ENCODE measurements at regions not wholly inside any gene's neighbourhood (a gene's known extent, or its start where the extent isn't known, plus 50 kb on each side); places are given as distances from the start of the nearest gene placed in this dataset.
"Not testable (repeated sequence)": the region's sequence is repeated elsewhere in the genome, so short reads cannot be mapped to it uniquely, and the experiment has no call there.

DNA sequence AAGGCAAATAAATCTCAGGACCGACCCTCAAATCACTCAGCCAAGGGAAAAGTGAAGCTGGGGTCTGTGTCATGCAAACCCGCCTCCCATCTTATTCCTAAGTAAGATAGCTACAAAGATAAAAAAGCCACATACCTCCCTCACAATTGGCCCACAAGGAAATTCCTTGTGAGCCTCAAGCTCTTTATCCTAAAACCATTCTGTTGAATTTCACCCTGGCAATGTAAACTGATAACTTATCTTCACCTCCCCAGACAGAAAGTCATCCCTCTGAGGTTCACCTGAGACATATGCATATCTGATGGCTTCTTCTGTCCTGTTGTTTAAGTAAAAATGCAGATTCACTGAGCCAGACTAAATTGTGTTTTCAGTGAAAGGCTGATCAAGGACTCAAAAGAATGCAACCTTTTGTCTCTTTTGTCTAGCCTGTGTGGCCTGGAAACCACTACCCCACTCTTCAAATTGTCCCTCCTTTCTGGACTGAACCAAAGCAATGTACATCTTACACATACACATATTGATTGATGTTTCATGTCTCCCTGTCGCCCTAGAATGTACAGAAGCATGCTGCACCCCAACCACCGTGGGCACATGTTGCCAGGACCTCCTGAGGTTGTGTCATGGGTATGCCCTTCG is 91.3 kb downstream of the MFAP3L start:
- no peak for DNase-seq (ENCODE audit: low read depth)

DNA sequence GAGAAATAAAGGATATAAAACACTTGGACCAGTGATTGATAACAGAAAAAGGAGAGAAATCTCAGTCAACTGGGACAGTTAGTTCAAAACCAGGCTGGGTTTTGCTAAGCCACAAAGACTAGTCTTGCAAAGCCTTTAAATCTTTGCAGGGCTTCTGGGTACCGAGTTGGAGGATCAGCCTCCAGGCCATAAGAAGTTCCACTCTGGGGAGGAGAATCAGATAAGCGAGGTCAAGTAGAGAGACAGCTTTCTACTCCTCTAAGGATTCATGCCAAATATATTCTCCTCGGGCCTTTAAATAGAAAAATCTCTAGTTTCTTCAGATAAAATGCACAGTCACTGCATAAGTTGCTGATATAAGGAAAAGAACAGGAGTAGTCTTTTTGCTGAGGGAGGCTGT is 92.7 kb downstream of the MFAP3L start:
- no peak for DNase-seq (ENCODE audit: low read depth)

DNA sequence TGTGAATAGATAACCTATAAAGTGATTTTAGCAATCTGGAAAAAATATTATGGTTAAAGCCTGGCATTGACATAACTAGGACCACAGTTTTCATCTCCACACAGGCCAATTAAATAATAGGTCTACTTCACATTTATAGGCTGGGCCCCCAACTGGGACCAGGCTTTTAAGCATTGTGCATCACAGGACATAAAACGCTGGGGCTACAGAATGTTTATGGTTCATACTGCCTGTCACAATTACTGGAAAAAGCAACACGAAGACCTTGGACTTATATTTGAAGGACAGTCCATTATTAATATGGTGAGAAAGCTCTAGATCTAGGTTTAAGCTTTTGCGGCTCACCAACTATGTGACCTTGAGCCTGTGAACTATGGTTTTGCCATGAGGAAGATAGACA is 94.2 kb downstream of the MFAP3L start:
- DNase-seq (ENCODE audit: low read depth): no peak

DNA sequence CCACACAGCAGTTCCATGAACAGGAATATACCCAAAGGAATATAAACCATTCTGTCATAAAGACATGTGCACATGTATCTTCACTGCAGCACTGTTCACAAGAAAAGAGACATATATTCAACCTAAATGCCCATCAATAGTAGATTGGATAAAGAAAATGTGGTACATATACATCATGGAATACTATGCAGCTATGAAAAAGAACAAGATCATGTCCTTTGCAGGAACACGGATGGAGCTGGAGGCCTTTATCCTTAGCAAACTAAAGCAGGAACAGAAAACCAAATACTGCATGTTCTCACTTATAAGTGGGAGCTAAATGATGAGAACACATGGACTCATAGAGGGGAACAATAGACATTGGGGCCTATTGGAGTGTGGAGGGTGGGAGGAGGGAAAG is 95.4 kb downstream of the MFAP3L start:
- not testable (repeated sequence) for DNase-seq (ENCODE audit: low read depth)

DNA sequence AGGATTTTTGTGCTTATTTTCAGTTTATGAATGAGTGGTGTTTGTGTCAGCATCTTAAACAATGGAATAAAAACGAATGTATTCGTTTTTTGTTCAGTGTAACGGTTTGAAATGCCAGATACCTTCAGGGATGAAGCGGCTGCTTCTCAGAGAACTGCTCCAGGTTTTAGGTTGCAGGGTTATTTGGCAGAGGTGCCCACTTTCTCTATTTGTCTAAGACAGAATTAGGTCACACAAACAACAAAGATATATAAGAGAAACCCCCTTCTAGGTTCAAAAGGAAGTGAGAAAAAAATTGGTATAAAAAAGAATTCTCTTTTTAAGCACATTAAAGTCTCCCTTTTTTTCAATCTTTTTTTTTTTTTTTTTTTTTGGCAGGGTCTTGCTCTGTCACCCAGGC is 98.9 kb downstream of the MFAP3L start:
- no peak for DNase-seq (ENCODE audit: low read depth)

DNA sequence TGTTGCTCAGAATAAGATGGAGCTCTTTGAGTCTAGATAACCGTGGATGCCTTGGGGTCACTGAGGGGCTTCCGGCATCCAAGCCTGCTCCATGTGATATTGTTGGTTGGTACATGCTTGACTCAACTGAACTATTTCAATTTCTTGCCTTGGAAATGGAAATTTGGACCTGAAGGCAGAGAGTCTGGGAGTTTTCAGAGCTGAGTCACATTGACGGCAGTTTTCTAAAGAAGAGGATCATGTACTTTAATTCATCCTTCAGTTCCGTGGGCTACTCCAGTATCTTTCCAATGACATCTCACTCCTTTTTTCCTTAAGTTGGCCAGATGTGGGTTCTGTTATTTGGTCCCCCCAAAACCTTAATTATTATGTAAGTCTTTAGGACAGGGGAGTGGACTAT is 100.5 kb downstream of the MFAP3L start:
- DNase-seq (ENCODE audit: low read depth): no peak

DNA sequence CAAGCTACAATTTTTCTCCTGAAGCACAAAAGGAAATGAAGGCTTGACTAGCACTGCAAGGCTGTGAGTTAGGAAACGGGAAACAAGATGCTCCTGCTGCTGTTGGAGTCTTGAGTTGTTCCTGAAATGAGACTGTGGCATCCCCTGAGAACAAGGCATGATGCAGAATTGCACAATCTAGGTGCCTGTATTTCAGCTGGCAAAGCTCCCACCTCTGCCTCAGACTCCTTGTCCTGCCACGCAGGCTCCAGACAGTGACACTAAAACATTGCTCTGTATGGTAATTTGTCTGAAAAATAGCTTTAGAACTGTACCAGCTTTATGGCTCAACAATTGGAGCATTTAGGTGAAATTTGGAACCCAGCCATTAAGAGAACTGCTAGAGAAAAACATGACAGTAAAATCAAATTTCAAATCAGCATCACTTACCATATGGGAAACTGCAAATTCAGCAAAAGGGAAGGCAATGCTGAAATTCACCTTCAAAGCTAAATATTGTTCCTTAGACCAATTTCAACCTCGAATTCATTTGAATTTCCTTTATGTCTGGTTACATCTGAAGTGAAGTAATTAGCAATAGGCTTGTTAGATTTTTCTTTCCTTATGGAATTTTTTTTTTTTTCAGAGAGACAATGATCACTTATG is 103.4 kb downstream of the MFAP3L start:
- no peak for DNase-seq (ENCODE audit: low read depth)

DNA sequence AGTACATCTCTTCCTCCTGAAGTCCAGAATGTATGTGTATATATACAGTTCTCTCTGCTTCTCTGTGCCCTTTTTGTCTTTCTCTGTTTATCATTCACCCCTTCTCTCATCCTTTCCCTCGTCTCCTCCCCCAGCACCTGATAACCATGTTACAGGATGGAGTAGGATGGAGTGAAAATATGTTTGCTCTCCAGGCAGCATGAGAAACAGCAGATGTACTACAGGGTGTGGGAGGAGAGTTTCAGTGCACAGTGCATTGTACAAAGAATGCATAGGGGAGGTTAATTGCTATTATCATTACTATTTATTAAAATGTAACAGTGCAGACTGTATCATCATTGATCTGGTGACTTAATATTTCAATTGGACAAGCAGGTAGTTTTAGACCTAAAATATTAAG is 104.5 kb downstream of the MFAP3L start:
- DNase-seq (ENCODE audit: low read depth): no peak

DNA sequence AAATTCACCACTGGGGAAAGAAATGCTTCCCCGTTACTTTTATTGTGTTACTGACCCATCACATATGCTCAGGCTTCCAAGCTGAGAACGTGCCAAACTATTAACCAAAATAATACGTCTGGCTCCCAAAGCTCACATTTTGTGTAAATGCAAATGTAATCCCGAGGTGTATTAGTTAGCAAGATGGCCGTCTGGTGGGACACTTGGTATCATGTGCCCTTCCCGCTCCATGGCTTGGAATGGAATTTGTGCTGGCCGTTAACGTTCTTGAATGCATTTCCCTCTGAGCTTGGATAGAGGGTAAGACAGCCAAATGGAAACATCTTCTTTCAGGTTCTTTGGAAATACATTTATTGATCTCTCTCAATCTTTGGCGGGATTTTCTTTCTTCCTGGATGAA is 105.0 kb downstream of the MFAP3L start:
- no peak for DNase-seq (ENCODE audit: low read depth)

DNA sequence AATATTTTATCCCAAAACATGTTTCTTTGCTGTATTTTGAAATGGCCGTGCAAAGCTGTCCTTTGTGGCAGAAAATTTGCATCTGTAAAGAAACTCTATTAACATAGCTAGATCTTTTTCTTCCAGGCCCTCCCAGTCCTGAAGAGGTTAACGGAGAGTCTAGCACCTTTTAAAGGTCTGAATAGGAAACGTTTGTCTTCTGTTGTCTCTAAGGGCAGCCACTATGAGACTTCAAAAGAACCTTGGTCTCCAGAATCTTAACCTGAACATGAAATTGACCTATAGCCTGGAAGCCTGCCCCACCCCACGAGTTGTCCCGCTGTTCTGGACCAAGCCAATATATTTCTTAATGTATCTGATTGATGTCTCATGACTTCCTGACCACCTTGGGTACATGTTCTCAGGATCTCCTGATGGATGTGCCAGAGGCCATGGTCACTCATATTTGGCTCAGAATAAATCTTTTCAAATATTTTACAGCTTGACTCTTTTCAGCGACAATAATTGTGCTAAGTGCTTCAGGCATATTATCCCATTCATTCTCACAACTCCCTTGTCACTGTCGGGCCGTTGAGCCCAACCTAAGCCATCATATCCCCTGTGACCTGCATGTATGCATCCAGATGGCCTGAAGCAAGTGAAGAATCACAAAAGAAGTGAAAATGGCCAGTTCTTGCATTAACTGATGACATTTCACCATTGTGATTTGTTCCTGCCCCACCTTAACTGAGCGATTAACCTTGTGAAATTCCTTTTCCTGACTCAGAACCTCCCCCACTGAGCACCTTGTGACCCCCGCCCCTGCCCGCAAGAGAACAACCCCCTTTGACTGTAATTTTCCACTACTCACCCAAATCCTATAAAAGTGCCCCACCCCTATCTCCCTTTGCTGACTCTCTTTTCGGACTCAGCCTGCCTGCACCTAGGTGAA is 106.7 kb downstream of the MFAP3L start:
- not testable (repeated sequence) for DNase-seq (ENCODE audit: low read depth)

DNA sequence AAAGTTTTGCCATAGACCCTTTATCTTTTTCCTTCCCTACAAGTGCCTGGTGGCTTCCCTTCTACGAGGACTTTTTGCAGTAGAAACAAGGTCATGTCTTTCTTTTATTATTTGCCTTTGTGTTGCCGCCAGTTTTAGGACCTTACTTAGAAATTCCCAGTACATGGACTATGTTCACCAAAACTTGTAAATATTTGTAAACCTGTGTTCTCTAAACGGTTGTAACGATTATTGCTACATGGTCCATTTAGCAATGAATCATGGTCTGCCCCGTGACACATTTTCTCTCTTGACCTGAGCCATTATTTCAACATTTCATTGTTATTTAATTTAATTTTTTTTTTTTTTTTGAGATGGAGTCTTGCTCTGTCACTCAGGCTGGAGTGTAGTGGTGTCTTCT is 110.7 kb downstream of the MFAP3L start:
- DNase-seq (ENCODE audit: low read depth): no peak

DNA sequence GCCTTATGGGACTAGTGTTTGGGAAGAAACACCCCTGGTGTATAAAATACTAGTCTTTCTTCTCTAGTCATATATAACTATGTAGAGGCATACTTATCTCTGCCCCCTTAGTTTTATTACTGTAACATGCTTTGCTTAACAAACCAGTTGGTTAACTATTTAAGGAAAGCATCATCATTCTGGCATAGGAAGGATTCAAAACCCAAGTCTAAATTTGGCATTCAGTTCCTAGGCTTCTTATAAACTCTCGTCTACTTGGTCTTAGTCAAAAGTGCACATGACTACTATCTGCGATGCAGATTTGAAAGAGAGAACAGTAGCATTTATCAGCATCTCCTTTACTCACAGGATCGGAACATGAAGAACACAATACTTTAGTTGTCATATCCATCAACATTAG is 111.3 kb downstream of the MFAP3L start:
- DNase-seq (ENCODE audit: low read depth): no peak

DNA sequence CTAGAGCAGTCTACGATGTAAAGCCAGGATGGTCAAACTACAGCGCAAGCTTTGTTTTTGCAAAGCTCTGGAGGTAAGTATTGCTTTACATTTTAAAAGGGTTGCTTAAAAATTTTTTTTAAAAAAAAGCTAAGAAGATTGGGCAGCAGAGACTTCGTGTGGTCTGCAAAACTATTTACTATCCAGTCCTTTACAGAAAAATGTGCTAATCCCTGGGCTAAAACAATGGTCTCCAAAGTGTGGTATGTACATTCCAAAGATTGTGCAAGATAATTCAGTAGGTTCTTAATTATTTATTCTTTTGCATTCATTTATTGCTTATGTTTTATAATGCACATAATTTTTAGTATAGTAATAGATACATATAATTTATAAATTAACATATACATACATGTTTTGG is 113.2 kb downstream of the MFAP3L start:
- no peak for DNase-seq (ENCODE audit: low read depth)

DNA sequence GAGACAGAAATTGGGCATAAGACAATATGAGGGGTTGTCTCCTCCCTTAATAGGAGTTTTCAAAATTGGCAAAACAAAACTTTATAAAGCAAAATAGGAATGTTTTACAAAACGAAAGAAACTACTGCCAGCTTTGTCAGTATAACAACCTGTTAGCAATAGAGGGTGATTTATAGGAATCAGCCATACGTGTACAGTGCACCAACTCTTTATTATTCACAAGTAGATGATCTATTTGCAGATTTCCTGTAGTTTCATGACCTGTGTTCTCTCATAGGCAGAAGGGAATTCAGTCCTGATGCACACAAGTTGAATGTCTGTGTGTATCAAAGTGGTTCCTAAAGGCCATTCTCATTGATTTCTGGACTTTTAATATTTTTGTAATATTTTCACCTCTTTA is 116.3 kb downstream of the MFAP3L start:
- DNase-seq (ENCODE audit: low read depth): no peak

DNA sequence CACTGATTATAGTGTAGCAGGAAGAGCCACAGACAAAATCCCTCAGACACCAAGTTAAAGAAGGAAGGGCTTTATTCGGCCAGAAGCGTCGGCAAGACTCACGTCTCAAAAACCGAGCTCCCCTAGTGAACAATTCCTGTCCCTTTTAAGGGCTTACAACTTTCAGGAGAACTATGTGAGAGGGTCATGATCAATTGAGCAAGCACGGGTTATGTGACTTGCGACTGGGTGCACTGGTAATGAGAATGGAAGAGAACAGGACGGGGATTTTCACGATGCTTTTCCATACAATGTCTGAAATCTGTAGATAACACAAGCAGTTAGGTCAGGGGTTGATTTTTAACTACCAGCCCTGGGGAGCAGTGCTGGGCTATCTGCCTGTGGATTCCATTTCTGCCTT is 116.7 kb downstream of the MFAP3L start:
- no peak for DNase-seq (ENCODE audit: low read depth)

DNA sequence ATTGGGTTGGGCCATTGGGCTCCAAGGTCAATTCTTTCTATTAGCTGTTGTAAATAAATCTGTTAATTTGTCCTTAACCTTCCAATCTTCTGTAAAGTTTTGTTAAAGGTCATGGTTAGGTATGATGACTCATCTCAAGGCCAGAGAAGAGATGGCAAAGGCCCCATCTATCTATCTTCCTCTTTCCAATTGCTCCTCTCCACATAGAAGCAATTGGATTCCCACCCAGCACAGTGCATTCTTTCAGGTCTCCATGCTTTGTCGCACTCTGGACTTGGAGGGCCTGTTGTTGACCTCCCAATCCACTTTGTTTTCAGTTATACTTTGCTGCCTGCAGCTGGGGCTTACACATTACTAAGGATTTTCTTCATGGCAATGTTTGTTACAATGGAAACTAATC is 118.5 kb downstream of the MFAP3L start:
- no peak for DNase-seq (ENCODE audit: low read depth)

DNA sequence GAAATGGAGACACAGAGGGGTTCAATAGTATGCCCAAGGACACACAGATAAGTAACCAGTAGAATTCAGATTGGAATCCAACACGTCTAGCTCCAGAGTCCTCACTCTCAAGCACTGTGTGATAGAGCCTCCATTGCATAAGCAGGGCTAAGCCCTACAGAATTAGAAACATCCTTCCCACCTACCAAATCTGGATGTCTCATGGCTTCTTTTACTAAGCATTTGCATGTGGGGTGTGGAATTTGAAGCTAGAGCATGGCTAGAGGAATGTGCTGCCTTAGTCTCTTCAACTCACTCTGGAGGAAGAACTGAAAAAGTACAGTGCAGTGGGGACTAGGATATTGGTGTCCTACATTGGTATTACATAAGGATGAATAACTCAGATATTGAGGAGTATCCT is 119.4 kb downstream of the MFAP3L start:
- no peak for DNase-seq (ENCODE audit: low read depth)

DNA sequence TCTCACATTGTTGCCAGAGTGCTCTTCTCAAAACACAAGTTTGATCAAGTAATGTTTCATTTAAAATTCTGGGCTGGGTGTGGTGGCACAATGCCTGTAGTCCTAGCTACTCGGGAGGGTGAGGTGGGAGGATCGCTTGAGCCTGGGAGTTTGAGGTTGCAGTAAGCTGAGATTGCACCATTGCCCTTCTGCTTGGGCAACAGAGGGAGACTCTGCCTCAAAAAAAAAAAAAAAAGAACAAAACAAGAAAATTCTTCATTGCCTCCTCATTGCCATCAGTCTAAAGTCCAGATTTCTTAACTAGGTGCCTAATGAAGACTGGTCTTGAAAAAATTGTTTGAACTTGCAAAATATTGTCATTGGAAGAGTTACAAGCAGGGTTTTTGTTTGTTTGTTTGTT is 120.1 kb downstream of the MFAP3L start:
- DNase-seq (ENCODE audit: low read depth): no peak

DNA sequence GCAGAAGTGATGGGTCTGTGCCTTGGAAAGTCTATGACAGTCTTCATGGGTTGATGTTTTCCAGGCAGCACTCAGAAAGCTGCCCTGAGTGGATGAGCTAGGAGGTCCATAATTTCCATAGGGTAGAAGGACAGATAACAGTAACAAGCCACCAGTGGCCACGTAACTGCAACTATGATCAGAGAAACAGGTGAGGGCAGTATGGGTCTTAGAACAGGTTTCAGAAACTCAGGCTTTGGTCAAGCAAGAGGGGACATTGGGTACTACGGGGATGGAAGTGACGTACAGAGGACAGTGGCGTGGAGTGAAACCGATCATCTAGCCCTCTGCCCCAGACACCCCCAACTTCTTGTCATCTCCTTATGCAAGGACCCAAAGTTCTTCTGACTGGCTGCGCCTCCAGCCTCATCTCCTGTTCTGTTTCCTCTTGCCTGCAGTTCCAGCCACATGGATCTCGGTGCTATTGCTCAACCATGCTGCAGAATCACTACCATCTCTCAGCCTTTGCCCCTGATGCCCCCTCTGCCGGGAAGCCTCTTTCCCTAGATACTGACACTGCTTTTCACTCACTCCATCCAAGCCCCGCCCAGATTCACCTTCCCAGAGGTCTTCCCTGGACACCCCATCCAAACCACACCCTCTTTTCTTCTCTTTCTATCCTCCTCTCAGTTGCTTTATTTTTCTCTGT is 123.4 kb downstream of the MFAP3L start:
- no peak for DNase-seq (ENCODE audit: low read depth)

DNA sequence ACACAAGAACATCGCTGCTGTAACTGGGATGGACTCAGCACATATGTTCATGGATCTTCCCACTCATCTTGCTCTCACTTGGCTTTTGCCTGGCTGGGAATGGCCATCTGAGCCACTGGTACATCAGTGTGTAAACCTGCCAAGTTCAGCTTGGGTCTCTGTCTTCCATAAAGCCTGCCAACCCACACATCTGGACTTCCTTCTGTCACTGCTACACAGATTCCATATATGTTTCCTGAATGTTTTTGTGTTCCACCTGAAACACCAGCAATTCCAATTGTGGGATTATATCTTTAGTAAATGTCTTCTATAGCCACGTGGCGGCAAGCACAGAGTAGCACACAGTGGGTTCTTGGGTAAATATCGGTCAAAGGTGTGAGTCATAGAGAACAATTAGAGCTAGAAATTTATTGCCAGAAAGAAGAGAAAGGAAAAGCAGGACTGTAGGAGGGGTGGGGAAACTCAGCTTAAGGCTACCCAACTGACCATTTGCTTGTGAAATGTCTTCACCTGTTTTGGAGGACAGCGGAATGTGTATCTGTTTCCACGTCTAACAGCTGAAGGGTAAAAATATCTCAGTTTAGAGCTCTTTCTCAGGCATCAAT is 125.9 kb downstream of the MFAP3L start:
- DNase-seq (ENCODE audit: low read depth): no peak

DNA sequence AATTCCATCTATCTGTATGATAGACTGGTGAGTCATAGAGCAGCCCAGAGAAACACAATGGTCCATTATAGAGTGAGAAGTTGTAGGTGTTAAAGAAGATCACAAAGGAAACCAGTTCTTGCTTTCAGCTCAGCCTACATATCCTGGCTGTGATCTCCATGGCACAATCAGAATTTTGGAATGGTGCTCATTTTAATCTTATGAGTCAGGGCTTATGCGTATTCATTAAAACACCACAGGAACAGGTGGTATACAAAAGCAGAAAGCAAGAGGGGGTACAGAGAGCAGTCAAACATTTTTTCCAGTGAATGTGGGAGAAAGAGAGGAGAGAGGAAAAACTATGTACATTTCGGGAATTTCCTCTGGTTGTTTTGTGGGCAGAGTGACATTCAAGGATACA is 126.9 kb downstream of the MFAP3L start:
- peak; percentile 46 for DNase-seq (ENCODE audit: low read depth)

DNA sequence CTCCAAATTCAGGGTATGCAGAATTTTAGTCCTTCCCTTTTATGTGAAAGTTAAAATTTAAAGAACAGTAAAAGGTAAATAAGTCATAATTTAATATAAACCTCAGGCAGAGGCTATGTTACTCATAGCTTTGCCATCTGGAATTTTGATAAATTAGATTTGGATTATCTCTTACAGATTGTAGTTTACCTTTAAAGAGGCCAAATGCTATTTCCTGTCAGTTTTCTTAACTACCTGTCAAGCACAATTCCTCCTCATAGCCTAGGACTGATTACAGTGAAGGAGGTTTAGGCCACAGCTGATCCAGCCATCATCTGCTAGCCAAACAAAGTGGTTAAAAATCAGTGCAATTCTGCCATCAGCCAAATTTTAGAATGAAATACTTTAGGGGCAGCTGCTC is 128.1 kb downstream of the MFAP3L start:
- DNase-seq (ENCODE audit: low read depth): no peak
